Thoracic aorta (tissue), 2 donors: ENCODE measurements at regions not wholly inside any gene's neighbourhood (a gene's known extent, or its start where the extent isn't known, plus 50 kb on each side); places are given as distances from the start of the nearest gene placed in this dataset.

Experiments
- ATAC-seq: fragments of 150-250 bp; one replicate; pipeline ENCODE4 v1.8.0; 2017; ENCODE audit warnings: low read depth; ENCODE audit not compliant: insufficient number of reproducible peaks, low FRiP score
- DNase-seq: peaks from one replicate; pipeline ENCODE4 v3.0.0-alpha.2; 2020; ENCODE audit warnings: low spot score
- H3K27ac ChIP-seq, 2 donors: fragments of 200-600 bp; sonication (generic); 1 replicate in 1 of 2; 2 replicates in 1 of 2; pipeline ENCODE4 v1.5.1; 2016; ENCODE audit warnings: mild to moderate bottlenecking in 2 of 2, moderate library complexity in 2 of 2
- H3K27me3 ChIP-seq: fragments of 200-600 bp; sonication (generic); replicated peaks from 2 replicates; pipeline ENCODE4 v1.6.0; 2016; ENCODE audit warnings: mild to moderate bottlenecking; ENCODE audit not compliant: insufficient read depth
- H3K36me3 ChIP-seq: fragments of 200-600 bp; sonication (generic); one replicate; pipeline ENCODE4 v1.5.1; 2016
- H3K4me1 ChIP-seq, 2 donors: fragments of 200-600 bp; sonication (generic); 1 replicate in 1 of 2; 2 replicates in 1 of 2; pipeline versions ENCODE4 v1.5.1 to v1.6.0; 2016; ENCODE audit warnings: low read depth in 2 of 2, mild to moderate bottlenecking in 1 of 2; ENCODE audit not compliant: control insufficient read depth in 1 of 2
- H3K4me3 ChIP-seq: fragments of 200-600 bp; sonication (generic); 2 replicates; pipeline ENCODE4 v1.5.1; 2016; ENCODE audit warnings: mild to moderate bottlenecking
- H3K9me3 ChIP-seq: fragments of 200-600 bp; sonication (generic); 2 replicates; pipeline ENCODE4 v1.5.1; 2016
- CTCF ChIP-seq: fragments of 200-600 bp; sonication (generic); IDR thresholded peaks from one replicate; pipeline ENCODE4 v1.5.1; 2019; ENCODE audit warnings: antibody characterized with exemption

GRCh38 chr6:169957351-169957963, 206.0 kb downstream of the ERMARD start:
- H3K27ac ChIP-seq: no peak overlapping the region
- DNase-seq: no peak
- H3K27me3 ChIP-seq: no peaks in the 10 kb centered on the region
- TF ChIP-seq CTCF: no peak
- no peak for ATAC-seq
- no peak overlapping the region for H3K4me3 ChIP-seq
- H3K36me3 ChIP-seq: no peaks in the 10 kb centered on the region
- peaks cover 2 to 6% of the 10 kb centered on the region in 2 donors for H3K4me1 ChIP-seq
- no peaks in the 10 kb centered on the region for H3K9me3 ChIP-seq

- H3K4me3 ChIP-seq: no peak overlapping the region
- no peak for TF ChIP-seq CTCF
- DNase-seq: no peak
Observed at GRCh38 chr6:169956580-169956979, 205.2 kb downstream of the ERMARD start.

DNA sequence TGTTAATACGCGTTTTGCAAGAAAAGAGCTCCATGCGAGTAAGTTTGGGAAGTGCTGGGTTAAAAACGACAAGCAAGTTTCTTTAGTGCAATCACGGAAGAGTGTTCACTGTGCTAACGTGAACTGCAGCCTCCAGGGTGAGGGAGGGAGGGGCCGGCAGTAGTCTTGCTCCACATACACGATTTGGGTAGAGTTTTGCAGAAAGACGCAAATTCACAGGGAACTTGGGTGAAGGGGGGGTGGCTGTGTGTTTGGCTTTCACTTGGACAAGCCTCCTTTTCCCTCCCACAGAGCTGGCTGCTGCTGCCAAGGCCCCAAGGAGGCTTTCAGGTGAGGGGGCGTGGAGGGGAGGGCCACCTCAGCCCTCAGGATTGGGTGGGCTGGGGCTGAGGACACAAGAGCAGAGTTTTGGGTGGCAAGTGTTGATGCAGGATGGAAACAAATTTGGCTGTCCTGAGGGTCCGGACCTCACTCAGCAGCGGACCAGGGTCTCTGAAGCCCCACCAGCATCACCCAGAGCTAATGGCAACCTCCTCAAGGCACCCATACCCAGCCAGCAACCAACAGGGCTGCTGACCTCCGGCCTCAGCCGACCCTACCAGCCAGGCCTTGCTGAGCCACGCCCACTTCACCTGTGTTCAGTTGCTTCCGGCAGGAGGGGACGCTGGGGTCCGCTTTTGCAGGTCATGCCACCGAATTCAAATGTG, 204.5 kb downstream of the ERMARD start:
- H3K4me3 ChIP-seq: no peak overlapping the region
- no peak overlapping the region for H3K27ac ChIP-seq
- H3K27me3 ChIP-seq: no peaks in the 10 kb centered on the region
- ATAC-seq (no peak), DNase-seq (no peak)
- no peaks in the 10 kb centered on the region for H3K9me3 ChIP-seq
- H3K4me1 ChIP-seq: no peaks in the 10 kb centered on the region
- H3K36me3 ChIP-seq: no peaks in the 10 kb centered on the region
- no peak for TF ChIP-seq CTCF

More at GRCh38 chr6:169956580-169956979, 205.2 kb downstream of the ERMARD start:
- Histone ChIP-seq H3K36me3 (no peaks in the 10 kb centered on the region), H3K4me1 (peaks cover 0 to 1% of the 10 kb centered on the region in 2 donors), H3K27ac (no peak overlapping the region), H3K9me3 (no peaks in the 10 kb centered on the region), H3K27me3 (no peaks in the 10 kb centered on the region)
- ATAC-seq: no peak

DNA sequence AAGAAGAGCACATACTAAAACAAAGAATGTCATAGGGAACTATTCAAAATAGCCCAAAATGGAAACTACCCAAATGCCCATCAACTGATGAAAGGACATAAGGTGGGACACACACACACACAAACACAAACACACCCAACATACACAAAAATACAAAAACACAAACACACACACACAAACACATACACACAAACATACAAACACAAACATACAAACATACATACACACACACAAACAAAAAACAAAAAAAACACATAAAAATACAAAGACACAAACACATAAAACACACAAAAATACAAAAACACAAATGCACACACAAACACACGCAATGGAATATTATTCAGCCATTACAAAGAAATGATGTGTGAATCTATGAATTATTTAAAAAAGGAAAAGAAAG, 203.6 kb downstream of the ERMARD start:
- Histone ChIP-seq H3K9me3 (no peaks in the 10 kb centered on the region), H3K4me1 (no peaks in the 10 kb centered on the region), H3K4me3 (no peak overlapping the region), H3K27ac (no peak overlapping the region), H3K36me3 (no peaks in the 10 kb centered on the region), H3K27me3 (no peaks in the 10 kb centered on the region)
- no peak for TF ChIP-seq CTCF
- ATAC-seq (no peak), DNase-seq (no peak)

DNA sequence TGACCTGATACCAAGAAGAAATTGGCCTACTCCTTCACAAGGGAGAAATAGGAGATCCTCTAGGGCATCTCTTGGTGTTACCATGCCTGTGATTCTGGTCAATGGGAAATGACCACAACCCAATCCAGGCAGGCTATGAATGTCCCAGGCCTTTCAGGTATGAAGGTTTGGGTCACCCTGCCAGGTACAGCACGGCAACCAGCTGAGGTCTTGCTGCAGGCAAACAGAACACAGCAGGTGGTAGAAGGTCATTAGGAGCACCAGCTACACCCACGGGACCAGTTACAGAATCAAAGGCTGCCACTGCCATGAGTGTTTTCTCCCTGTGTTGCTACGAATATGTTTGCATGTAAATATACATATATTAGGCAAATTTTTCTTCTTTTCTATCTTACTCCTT, 202.3 kb downstream of the ERMARD start:
- no peaks in the 10 kb centered on the region for H3K36me3 ChIP-seq
- no peak for ATAC-seq
- H3K27me3 ChIP-seq: no peaks in the 10 kb centered on the region
- no peak for DNase-seq
- no peak for TF ChIP-seq CTCF
- no peak overlapping the region for H3K27ac ChIP-seq
- no peaks in the 10 kb centered on the region for H3K4me1 ChIP-seq
- H3K9me3 ChIP-seq: no peaks in the 10 kb centered on the region
- H3K4me3 ChIP-seq: no peak overlapping the region
